ENCODE measurements at regions not wholly inside any gene's neighbourhood (a gene's known extent, or its start where the extent isn't known, plus 50 kb on each side); places are given as distances from the start of the nearest gene placed in this dataset.

DNA sequence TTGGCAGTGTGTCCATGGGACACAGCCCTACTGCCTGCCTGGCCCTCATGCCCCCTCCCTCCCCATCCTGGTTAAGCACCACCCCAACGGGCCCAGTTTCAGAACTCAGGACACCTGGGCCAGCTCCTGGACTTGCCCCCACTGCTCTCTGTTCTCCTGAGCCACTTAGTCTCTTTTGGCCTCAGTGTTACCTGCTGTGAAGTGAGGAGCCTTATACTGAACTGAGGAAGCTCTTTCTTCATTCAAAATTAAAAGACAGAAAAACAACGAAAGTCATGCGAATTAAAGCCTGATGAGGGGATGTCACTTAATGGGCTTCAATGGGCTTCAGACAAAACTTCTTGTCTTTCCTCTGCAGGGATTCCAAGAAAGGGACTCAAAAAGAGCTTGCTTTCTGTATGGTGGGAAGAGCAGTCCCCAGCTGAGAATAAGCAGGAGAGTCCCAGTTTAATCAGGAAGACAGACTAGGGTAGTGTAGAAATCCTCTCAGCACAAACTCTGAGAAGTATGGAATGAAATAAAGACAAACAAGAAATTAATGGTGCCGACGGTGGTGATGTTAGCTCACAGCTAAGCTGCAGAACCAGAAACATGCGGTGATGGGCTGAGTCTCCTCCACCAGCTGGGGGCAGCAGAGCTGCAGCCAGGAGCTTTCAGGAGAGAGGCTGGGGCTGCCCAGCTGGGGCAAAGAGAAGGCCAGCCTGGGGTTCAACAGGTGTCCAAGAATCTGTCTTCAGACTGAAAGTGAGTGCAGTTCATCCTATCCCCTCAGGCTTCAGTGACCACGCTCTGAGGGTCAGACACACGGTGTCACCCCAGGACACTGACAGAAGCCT, 101.0 kb downstream of the GGTLC2 start:
- intact Hi-C loops (cut with DNase I): no loop called here
- 51% methylated on average over 8 of the region's 8 CpGs for WGBS, 2 donors
- Histone ChIP-seq H3K27me3 (peaks cover 0 to 8% (median 0%) of the 10 kb centered on the region in 3 donors), H3K36me3 (no peaks in the 10 kb centered on the region), H3K4me3 (no peak overlapping the region), H3K9me3 (no peaks in the 10 kb centered on the region), H3K27ac (no peak overlapping the region), H3K4me1 (no peaks in the 10 kb centered on the region)
- DNase-seq: no peak
- TF ChIP-seq POLR2AphosphoS5 (IDR thresholded peaks at IDR 0.05) (no peak), POLR2A (IDR thresholded peaks at IDR 0.05) (no peak), EP300 (IDR thresholded peaks at IDR 0.05) (no peak)
- TF ChIP-seq, protein P1, sequence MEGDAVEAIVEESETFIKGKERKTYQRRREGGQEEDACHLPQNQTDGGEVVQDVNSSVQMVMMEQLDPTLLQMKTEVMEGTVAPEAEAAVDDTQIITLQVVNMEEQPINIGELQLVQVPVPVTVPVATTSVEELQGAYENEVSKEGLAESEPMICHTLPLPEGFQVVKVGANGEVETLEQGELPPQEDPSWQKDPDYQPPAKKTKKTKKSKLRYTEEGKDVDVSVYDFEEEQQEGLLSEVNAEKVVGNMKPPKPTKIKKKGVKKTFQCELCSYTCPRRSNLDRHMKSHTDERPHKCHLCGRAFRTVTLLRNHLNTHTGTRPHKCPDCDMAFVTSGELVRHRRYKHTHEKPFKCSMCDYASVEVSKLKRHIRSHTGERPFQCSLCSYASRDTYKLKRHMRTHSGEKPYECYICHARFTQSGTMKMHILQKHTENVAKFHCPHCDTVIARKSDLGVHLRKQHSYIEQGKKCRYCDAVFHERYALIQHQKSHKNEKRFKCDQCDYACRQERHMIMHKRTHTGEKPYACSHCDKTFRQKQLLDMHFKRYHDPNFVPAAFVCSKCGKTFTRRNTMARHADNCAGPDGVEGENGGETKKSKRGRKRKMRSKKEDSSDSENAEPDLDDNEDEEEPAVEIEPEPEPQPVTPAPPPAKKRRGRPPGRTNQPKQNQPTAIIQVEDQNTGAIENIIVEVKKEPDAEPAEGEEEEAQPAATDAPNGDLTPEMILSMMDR (IDR thresholded peaks at IDR 0.05): peak in 1 of 4 experiments; percentile 15

DNA sequence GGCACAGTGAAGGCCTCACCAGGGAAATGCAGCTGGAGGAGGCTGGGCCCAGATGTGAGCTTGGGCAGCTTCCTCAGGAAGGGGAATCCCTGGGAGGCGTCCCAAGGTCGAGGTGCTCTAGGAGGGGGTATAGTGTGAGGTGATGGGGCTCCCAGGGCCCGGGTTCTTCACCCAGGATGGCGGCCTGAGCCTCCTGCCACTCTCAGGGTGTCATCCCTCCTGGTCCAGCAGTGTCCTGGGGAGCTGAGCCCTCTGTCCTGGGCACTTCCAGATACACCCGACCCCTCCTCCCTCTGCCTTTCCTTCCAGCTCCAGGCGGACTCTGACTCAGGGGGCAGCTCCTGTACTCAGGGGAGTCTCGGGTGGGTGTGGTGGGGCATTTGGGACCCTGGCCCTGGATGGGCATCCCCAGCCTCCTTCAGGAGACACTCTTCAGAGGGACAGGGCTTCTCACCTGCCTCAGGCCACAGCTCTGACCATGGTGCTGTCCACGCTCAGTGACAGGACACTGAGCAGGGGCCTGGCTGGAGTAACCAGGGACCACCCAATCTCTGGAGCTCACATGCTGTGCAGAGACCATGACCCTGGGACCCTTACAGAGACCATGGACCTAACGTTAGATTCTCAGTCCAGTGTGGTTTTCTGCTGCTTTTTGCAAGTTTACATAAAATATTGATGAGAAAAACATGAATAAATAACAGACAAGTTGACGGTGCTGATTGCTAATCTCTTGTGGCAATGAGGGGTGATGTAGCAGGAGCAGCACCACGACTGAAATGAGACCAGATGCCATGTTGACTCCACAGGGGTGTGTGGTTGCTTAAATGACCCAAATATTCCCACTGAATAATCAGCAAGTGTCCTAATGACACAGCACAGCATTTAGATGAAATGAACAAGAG, 101.9 kb downstream of the GGTLC2 start:
- H3K4me3 ChIP-seq: no peak overlapping the region
- no peaks in the 10 kb centered on the region for H3K9me3 ChIP-seq
- peaks cover 0 to 8% (median 0%) of the 10 kb centered on the region in 3 donors for H3K27me3 ChIP-seq
- no peaks in the 10 kb centered on the region for H3K4me1 ChIP-seq
- WGBS, 2 donors: 71 to 76% methylated on average over 11 of the region's 11 CpGs
- no peaks in the 10 kb centered on the region for H3K36me3 ChIP-seq
- DNase-seq: no peak
- no peak overlapping the region for H3K27ac ChIP-seq
- TF ChIP-seq POLR2AphosphoS5 (IDR thresholded peaks at IDR 0.05): no peak
- TF ChIP-seq, protein P1 (IDR thresholded peaks at IDR 0.05): no peak
- no peak for TF ChIP-seq EP300 (IDR thresholded peaks at IDR 0.05)
- no peak for TF ChIP-seq POLR2A (IDR thresholded peaks at IDR 0.05)
- intact Hi-C loops (cut with DNase I): no loop called here

DNA sequence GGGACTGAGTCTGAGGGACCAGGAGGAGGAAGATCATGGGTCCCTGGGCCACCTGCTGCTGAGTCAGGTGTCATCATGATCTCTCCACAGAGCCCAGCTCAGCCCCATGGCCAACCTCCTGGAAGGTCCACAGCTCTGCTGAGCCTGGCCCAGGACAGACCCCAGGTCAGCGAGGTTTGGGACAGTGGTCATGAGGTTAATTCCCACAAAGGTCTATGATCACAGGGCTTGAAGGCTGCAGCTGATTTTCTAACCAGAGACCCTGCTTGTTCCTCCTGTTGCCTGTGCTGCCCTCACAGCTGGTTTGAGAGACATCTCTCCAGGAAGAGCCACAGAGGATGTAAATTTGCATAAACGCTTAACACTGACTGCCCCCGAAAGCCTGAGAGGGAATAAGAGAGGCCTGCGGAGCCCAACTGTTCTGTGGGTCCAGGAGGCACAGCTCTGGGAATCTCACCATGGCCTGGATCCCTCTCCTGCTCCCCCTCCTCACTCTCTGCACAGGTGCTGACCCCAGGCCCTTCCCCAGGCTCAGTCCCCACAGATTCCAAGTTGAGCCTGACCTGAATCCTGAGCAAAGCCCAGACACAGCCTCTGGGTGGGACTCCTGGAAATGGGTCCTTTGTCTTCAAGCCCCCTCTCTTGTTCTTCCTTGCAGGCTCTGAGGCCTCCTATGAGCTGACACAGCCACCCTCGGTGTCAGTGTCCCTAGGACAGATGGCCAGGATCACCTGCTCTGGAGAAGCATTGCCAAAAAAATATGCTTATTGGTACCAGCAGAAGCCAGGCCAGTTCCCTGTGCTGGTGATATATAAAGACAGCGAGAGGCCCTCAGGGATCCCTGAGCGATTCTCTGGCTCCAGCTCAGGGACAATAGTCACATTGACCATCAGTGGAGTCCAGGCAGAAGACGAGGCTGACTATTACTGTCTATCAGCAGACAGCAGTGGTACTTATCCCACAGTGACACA, 102.8 kb downstream of the GGTLC2 start:
- TF ChIP-seq POLR2A (IDR thresholded peaks at IDR 0.05): no peak
- TF ChIP-seq, protein P1 (IDR thresholded peaks at IDR 0.05): no peak
- intact Hi-C loops (cut with DNase I): no loop called here
- no peak for DNase-seq
- Histone ChIP-seq H3K36me3 (no peaks in the 10 kb centered on the region), H3K9me3 (no peaks in the 10 kb centered on the region), H3K27me3 (peaks cover 0 to 8% (median 0%) of the 10 kb centered on the region in 3 donors), H3K4me1 (no peaks in the 10 kb centered on the region), H3K4me3 (no peak overlapping the region), H3K27ac (no peak overlapping the region)
- WGBS, 2 donors: 68 to 70% methylated on average over 8 of the region's 8 CpGs

DNA sequence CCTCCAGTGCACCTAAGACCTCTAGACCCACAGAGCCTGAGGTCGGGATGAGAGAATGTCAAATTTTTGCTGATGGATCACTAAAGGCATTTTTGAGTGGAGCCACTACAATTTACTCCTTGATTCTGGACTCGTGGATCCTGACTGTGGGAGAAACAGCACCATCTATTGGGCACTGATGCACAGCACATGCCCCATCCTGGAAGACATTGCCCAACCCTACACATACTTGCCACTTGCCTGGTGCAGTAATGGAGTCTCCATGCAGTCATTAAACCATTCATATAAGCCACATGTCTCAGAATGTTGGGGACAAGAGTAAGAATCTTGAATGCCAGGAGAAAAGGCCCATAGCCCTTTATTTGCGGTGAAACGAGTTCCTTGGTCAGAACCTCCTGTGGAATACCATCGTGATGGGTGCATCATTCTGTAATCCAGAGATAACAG, 103.9 kb downstream of the GGTLC2 start:
- no peak for DNase-seq

More for the DNA sequence above, 103.9 kb downstream of the GGTLC2 start:
- Histone ChIP-seq H3K4me3 (no peak overlapping the region), H3K4me1 (no peaks in the 10 kb centered on the region), H3K27ac (no peak overlapping the region), H3K27me3 (peaks cover 0 to 3% (median 0%) of the 10 kb centered on the region in 3 donors), H3K36me3 (no peaks in the 10 kb centered on the region), H3K9me3 (no peaks in the 10 kb centered on the region)
- TF ChIP-seq POLR2AphosphoS5 (IDR thresholded peaks at IDR 0.05): no peak
- TF ChIP-seq EP300 (IDR thresholded peaks at IDR 0.05): no peak
- TF ChIP-seq POLR2A (IDR thresholded peaks at IDR 0.05): no peak
- TF ChIP-seq, protein P1 (IDR thresholded peaks at IDR 0.05): peak in 2 of 4 experiments; percentile 38 to 58
- WGBS, 2 donors: 52 to 59% methylated on average over 5 of the region's 5 CpGs
- intact Hi-C loops (cut with DNase I): no loop called here

All from sigmoid colon (tissue), 6 donors.